Trophoblast cell (in vitro differentiated cells and primary cell): ENCODE measurements at regions not wholly inside any gene's neighbourhood (a gene's known extent, or its start where the extent isn't known, plus 50 kb on each side); places are given as distances from the start of the nearest gene placed in this dataset.

Experiments used
- DNase-seq, 2 donors: peaks; one replicate each; pipeline ENCODE4 v3.0.0-alpha.2; 2016
- H2AFZ ChIP-seq: 2 replicates; pipeline ENCODE4 v1.6.1; 2013; ENCODE audit warnings: low read length, moderate library complexity, mild to moderate bottlenecking; ENCODE audit not compliant: insufficient read depth, poor library complexity
- H2AK5ac ChIP-seq: 2 replicates; pipeline ENCODE4 v1.6.1; 2013; ENCODE audit warnings: mild to moderate bottlenecking, low read length
- H2BK120ac ChIP-seq: 2 replicates; pipeline ENCODE4 v1.6.1; 2013; ENCODE audit warnings: low read length, mild to moderate bottlenecking, moderate library complexity; ENCODE audit not compliant: insufficient read depth, poor library complexity
- H2BK12ac ChIP-seq: 2 replicates; pipeline ENCODE4 v1.6.1; 2013; ENCODE audit warnings: mild to moderate bottlenecking, low read length, moderate library complexity
- H2BK5ac ChIP-seq: 2 replicates; pipeline ENCODE4 v1.6.1; 2013; ENCODE audit warnings: low read length, low read depth, moderate library complexity, mild to moderate bottlenecking; ENCODE audit not compliant: poor library complexity
- H3K14ac ChIP-seq: 2 replicates; pipeline ENCODE4 v1.6.1; 2013; ENCODE audit warnings: mild to moderate bottlenecking, low read length
- H3K18ac ChIP-seq: 2 replicates; pipeline ENCODE4 v1.6.1; 2013; ENCODE audit warnings: mild to moderate bottlenecking, low read length
- H3K23ac ChIP-seq: 2 replicates; pipeline ENCODE4 v1.6.1; 2013; ENCODE audit warnings: low read length
- H3K27ac ChIP-seq: 2 replicates; pipeline ENCODE4 v1.5.1; 2013; ENCODE audit warnings: low read depth, mild to moderate bottlenecking, inconsistent platforms, low read length, moderate library complexity
- H3K27me3 ChIP-seq: 2 replicates; pipeline ENCODE4 v1.6.1; 2013; ENCODE audit warnings: inconsistent platforms, mild to moderate bottlenecking, low read length, moderate library complexity; ENCODE audit not compliant: insufficient read depth
- H3K36me3 ChIP-seq, 2 experiments: 1 replicate in 1 of 2; 2 replicates in 1 of 2; pipeline ENCODE4 v1.6.1; 2013; ENCODE audit warnings: low read length in 2 of 2, mild to moderate bottlenecking in 2 of 2, moderate library complexity in 1 of 2; ENCODE audit not compliant: insufficient read depth in 2 of 2, control insufficient read depth in 1 of 2
- H3K4ac ChIP-seq: 2 replicates; pipeline ENCODE4 v1.6.1; 2013; ENCODE audit warnings: low read depth, mild to moderate bottlenecking, low read length, moderate library complexity
- H3K4me1 ChIP-seq, 2 experiments: 1 replicate in 1 of 2; 2 replicates in 1 of 2; pipeline ENCODE4 v1.6.1; 2013; ENCODE audit warnings: low read length in 2 of 2, mild to moderate bottlenecking in 2 of 2, moderate library complexity in 1 of 2; ENCODE audit not compliant: insufficient read depth in 2 of 2, control insufficient read depth in 1 of 2
- H3K4me2 ChIP-seq: 2 replicates; pipeline ENCODE4 v1.6.1; 2013; ENCODE audit warnings: inconsistent platforms, mild to moderate bottlenecking, low read length, moderate library complexity
- H3K4me3 ChIP-seq: 2 replicates; pipeline ENCODE4 v1.5.1; 2013; ENCODE audit warnings: mild to moderate bottlenecking, low read depth, low read length, inconsistent platforms
- H3K79me1 ChIP-seq: one replicate; pipeline ENCODE4 v1.6.1; 2013; ENCODE audit warnings: low read length
- H3K79me2 ChIP-seq: 2 replicates; pipeline ENCODE4 v1.6.1; 2013; ENCODE audit warnings: low read length, mild to moderate bottlenecking; ENCODE audit not compliant: control insufficient read depth, insufficient read depth, poor library complexity
- H3K9ac ChIP-seq: 2 replicates; pipeline ENCODE4 v1.6.1; 2013; ENCODE audit warnings: mild to moderate bottlenecking, low read length
- H3K9me3 ChIP-seq: 2 replicates; pipeline ENCODE4 v1.6.1; 2013; ENCODE audit warnings: low read depth, mild to moderate bottlenecking, control low read depth, inconsistent platforms, low read length; ENCODE audit not compliant: insufficient read depth
- H4K12ac ChIP-seq: 2 replicates; pipeline ENCODE4 v1.6.1; 2013; ENCODE audit warnings: low read depth, mild to moderate bottlenecking, low read length, moderate library complexity
- H4K8ac ChIP-seq: 2 replicates; pipeline ENCODE4 v1.6.1; 2013; ENCODE audit warnings: low read depth, mild to moderate bottlenecking, low read length, moderate library complexity
- H4K91ac ChIP-seq: one replicate; pipeline ENCODE4 v1.6.1; 2013; ENCODE audit warnings: low read depth, mild to moderate bottlenecking, low read length, moderate library complexity
- WGBS: extraction: QIAGEN DNeasy Blood & Tissue Kit; methylation state at CpG from one replicate; pipeline ENCODE4 v1.1.7; 2013; ENCODE audit warnings: missing lambda C conversion rate; ENCODE audit not compliant: insufficient read length, insufficient coverage; ENCODE audit errors: extremely low coverage; 5-methylcytosine and 5-hydroxymethylcytosine counted together

DNA sequence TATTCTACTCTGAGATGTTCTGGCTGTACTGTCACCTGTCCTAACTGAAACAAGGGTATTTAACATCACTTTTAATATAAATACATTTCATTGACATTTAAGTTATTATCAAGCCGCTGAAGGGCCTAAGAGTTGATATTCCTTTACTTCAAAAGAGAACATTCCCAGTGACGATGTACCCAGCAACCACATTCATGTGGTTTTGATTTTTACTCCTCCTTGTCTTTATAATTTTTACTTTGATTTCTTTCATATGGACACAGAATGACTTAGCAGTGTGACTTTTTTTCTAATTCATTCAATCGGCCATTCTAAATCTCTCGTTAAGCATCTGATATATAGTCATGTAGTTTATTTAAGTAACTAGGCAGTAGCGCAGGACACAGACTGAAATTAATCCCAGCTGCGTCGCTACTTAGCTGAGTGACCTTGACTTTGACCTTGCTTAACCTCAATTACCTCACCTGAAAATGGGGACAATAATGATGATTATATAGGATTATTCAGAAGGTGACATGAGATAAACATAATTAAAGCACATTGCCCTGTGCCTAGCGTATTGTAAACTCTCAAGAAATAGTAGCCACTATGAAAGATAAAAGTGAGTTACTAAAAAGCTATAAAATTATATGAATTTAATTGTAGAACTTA is 476.6 kb downstream of the SETD4 start:
- Histone ChIP-seq H3K4ac (no peak overlapping the region), H3K79me2 (no peaks in the 10 kb centered on the region), H3K4me1 (no peaks in the 10 kb centered on the region), H2BK120ac (no peak overlapping the region), H3K79me1 (no peaks in the 10 kb centered on the region), H2AK5ac (no peak overlapping the region), H3K18ac (no peak overlapping the region), H2BK5ac (no peak overlapping the region), H4K91ac (no peak overlapping the region), H3K36me3 (no peaks in the 10 kb centered on the region), H3K14ac (no peak overlapping the region), H3K9me3 (peaks cover 2% of the 10 kb centered on the region), H2AFZ (no peak overlapping the region), H3K27ac (no peak overlapping the region), H2BK12ac (no peak overlapping the region), H4K8ac (no peak overlapping the region), H3K4me3 (no peak overlapping the region), H3K4me2 (no peak overlapping the region), H3K27me3 (no peaks in the 10 kb centered on the region), H3K23ac (no peak overlapping the region), H3K9ac (no peak overlapping the region), H4K12ac (no peak overlapping the region)
- DNase-seq, result no peak
- no CpG with 5 or more reads among the region's 8 CpGs for WGBS

DNA sequence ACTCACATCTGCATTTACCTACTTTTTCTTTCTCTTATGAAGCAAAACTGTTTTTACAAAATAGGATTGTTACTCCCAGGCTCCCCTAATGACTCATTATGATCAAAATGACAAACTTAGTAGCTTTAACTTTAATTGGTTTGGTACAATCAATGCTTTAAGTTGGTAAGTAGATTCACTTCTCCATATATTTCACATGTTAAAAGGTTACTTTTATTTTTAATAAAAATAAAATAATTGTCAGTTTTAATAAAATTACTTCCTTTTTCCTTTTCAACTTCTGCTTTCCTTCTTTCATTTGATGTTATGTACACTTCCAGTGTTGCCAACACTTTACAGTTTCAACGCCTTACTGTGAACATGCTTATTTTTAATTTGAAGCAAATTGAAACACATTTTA is 477.6 kb downstream of the SETD4 start:
- no peak overlapping the region for H2BK5ac ChIP-seq
- no peak overlapping the region for H3K4me2 ChIP-seq
- H4K91ac ChIP-seq, result no peak overlapping the region
- no peak for DNase-seq
- no peaks in the 10 kb centered on the region for H3K79me1 ChIP-seq
- no peaks in the 10 kb centered on the region for H3K27me3 ChIP-seq
- no peak overlapping the region for H2BK120ac ChIP-seq
- H3K4me1 ChIP-seq, result no peaks in the 10 kb centered on the region
- no CpG with 5 or more reads among the region's 1 CpG for WGBS
- no peak overlapping the region for H3K18ac ChIP-seq
- no peak overlapping the region for H3K27ac ChIP-seq
- H3K79me2 ChIP-seq, result no peaks in the 10 kb centered on the region
- H2AFZ ChIP-seq, result no peak overlapping the region
- peaks cover 2% of the 10 kb centered on the region for H3K9me3 ChIP-seq
- no peak overlapping the region for H2AK5ac ChIP-seq
- no peak overlapping the region for H4K8ac ChIP-seq
- H4K12ac ChIP-seq, result no peak overlapping the region
- H3K14ac ChIP-seq, result no peak overlapping the region
- H3K36me3 ChIP-seq, result no peaks in the 10 kb centered on the region
- H3K4ac ChIP-seq, result no peak overlapping the region
- H2BK12ac ChIP-seq, result no peak overlapping the region
- no peak overlapping the region for H3K23ac ChIP-seq
- no peak overlapping the region for H3K9ac ChIP-seq
- no peak overlapping the region for H3K4me3 ChIP-seq

GRCh38 chr21:35581640-35582039 is 478.7 kb downstream of the SETD4 start:
- H2BK5ac ChIP-seq, result no peak overlapping the region
- no peak overlapping the region for H3K4me3 ChIP-seq
- H3K9me3 ChIP-seq, result no peaks in the 10 kb centered on the region
- no peak overlapping the region for H2AFZ ChIP-seq
- no peak overlapping the region for H4K91ac ChIP-seq
- H3K4ac ChIP-seq, result no peak overlapping the region
- DNase-seq, result no peak
- no peak overlapping the region for H2BK120ac ChIP-seq
- H2AK5ac ChIP-seq, result no peak overlapping the region
- WGBS, result no CpG with 5 or more reads among the region's 1 CpG
- H3K27me3 ChIP-seq, result no peaks in the 10 kb centered on the region
- no peak overlapping the region for H4K8ac ChIP-seq
- no peaks in the 10 kb centered on the region for H3K36me3 ChIP-seq
- H3K14ac ChIP-seq, result no peak overlapping the region
- no peak overlapping the region for H3K27ac ChIP-seq
- H2BK12ac ChIP-seq, result no peak overlapping the region
- H3K79me2 ChIP-seq, result no peaks in the 10 kb centered on the region
- H3K23ac ChIP-seq, result no peak overlapping the region
- H3K79me1 ChIP-seq, result no peaks in the 10 kb centered on the region
- no peak overlapping the region for H4K12ac ChIP-seq
- H3K18ac ChIP-seq, result no peak overlapping the region
- H3K4me1 ChIP-seq, result no peaks in the 10 kb centered on the region
- H3K9ac ChIP-seq, result no peak overlapping the region
- no peak overlapping the region for H3K4me2 ChIP-seq

- Histone ChIP-seq H2BK12ac (no peak overlapping the region), H4K8ac (no peak overlapping the region), H2BK5ac (no peak overlapping the region), H2AFZ (no peak overlapping the region), H4K91ac (no peak overlapping the region), H2BK120ac (no peak overlapping the region), H3K14ac (no peak overlapping the region), H3K79me1 (no peaks in the 10 kb centered on the region), H3K79me2 (no peaks in the 10 kb centered on the region), H3K36me3 (no peaks in the 10 kb centered on the region), H3K23ac (no peak overlapping the region), H3K4me2 (no peak overlapping the region), H3K27me3 (no peaks in the 10 kb centered on the region), H2AK5ac (no peak overlapping the region), H4K12ac (no peak overlapping the region), H3K4me3 (no peak overlapping the region), H3K9me3 (no peaks in the 10 kb centered on the region), H3K9ac (no peak overlapping the region), H3K4me1 (no peaks in the 10 kb centered on the region), H3K27ac (no peak overlapping the region), H3K18ac (no peak overlapping the region), H3K4ac (no peak overlapping the region)
- DNase-seq, result no peak
- no CpG with 5 or more reads among the region's 2 CpGs for WGBS
Measured at GRCh38 chr21:35579520-35580293, 480.6 kb downstream of the SETD4 start.
